Tibial nerve (tissue), 4 donors: ENCODE measurements at regions not wholly inside any gene's neighbourhood (a gene's known extent, or its start where the extent isn't known, plus 50 kb on each side); places are given as distances from the start of the nearest gene placed in this dataset.

Experiments
- EP300 ChIP-seq, 2 donors: sonication (generic); formaldehyde crosslinking; IDR thresholded peaks; one replicate each; pipeline ENCODE4 v1.6.1; 2017; ENCODE audit warnings: antibody characterized with exemption in 2 of 2, mild to moderate bottlenecking in 1 of 2
- POLR2A ChIP-seq, 2 donors: fragments of 450-650 bp; IDR thresholded peaks; one replicate each; pipeline ENCODE4 v1.6.1; 2017; ENCODE audit warnings: antibody characterized with exemption in 2 of 2, mild to moderate bottlenecking in 2 of 2, moderate library complexity in 2 of 2
- TF ChIP-seq, protein P1 (sequence below), 5 experiments: fragments of 200-600 bp in 3 of 5; fragments of 450-650 bp in 2 of 5; sonication (generic) in 3 of 5; IDR thresholded peaks; one replicate each; pipeline ENCODE4 v1.5.1; 2016 to 2019; ENCODE audit warnings: antibody characterized with exemption in 5 of 5, mild to moderate bottlenecking in 3 of 5, moderate library complexity in 2 of 5

DNA sequence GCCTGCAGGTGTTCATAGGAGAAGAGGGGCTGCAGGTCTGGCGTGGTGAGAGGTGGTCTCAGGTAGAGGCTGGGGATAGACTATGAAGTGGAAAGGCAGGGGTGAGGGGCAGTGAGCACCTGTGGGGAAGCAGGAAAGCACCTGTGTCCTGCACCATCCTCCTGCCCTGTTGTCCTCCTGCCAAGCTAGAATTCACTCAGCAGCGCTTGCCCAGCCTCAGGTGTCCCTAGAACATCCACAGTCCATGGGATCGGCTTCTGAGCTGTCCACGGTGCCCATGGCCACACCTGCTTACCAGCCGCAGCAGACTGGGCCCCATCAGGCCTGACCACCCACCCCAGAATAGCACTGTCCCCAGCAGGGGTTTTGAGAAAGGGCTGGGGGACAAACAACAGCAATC is 456.2 kb upstream of the SULF2 start:
- TF ChIP-seq, protein P1, sequence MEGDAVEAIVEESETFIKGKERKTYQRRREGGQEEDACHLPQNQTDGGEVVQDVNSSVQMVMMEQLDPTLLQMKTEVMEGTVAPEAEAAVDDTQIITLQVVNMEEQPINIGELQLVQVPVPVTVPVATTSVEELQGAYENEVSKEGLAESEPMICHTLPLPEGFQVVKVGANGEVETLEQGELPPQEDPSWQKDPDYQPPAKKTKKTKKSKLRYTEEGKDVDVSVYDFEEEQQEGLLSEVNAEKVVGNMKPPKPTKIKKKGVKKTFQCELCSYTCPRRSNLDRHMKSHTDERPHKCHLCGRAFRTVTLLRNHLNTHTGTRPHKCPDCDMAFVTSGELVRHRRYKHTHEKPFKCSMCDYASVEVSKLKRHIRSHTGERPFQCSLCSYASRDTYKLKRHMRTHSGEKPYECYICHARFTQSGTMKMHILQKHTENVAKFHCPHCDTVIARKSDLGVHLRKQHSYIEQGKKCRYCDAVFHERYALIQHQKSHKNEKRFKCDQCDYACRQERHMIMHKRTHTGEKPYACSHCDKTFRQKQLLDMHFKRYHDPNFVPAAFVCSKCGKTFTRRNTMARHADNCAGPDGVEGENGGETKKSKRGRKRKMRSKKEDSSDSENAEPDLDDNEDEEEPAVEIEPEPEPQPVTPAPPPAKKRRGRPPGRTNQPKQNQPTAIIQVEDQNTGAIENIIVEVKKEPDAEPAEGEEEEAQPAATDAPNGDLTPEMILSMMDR (IDR thresholded peaks at IDR 0.05): no peak
- TF ChIP-seq POLR2A (IDR thresholded peaks at IDR 0.05): no peak
- TF ChIP-seq EP300 (IDR thresholded peaks at IDR 0.05): no peak
